ENCODE measurements at regions not wholly inside any gene's neighbourhood (a gene's known extent, or its start where the extent isn't known, plus 50 kb on each side); places are given as distances from the start of the nearest gene placed in this dataset.
A peak's percentile ranks its signal among the peaks of the same experiment; 100 is the strongest.

GRCh38 chr10:44167752-44168151, 217.1 kb downstream of the CXCL12 start:
- H3K36me3 ChIP-seq = no peaks in the 10 kb centered on the region
- intact Hi-C loops (cut with DNase I) = no loop called here
- 49 to 54% (median 50%) methylated on average over 6 of the region's 6 CpGs for WGBS, 4 donors
- DNase-seq (no peak), ATAC-seq (peak; percentile 72 to 81 (median 76))
- peaks cover 0 to 31% (median 7%) of the 10 kb centered on the region in 12 donors for H3K4me1 ChIP-seq
- no peaks in the 10 kb centered on the region for H3K27me3 ChIP-seq
- peak overlapping the region in 8 of 12 donors; percentile 19 to 70 (median 42) for H3K27ac ChIP-seq
- H3K4me3 ChIP-seq = peak overlapping the region in 6 of 12 donors; percentile 1 to 49 (median 34)
- H3K9me3 ChIP-seq = no peaks in the 10 kb centered on the region
- TF ChIP-seq POLR2A (IDR thresholded peaks at IDR 0.05) = no peak
- no peak for TF ChIP-seq CTCF (IDR thresholded peaks at IDR 0.05)

- H3K4me1 ChIP-seq = peaks cover 0 to 25% (median 4%) of the 10 kb centered on the region in 12 donors
- no peaks in the 10 kb centered on the region for H3K36me3 ChIP-seq
- no peak for ATAC-seq
- peak overlapping the region in 5 of 12 donors; percentile 1 to 49 (median 36) for H3K4me3 ChIP-seq
- no peaks in the 10 kb centered on the region for H3K27me3 ChIP-seq
- WGBS, 4 donors = 92 to 100% (median 96%) methylated on average over 1 of the region's 1 CpG
- H3K27ac ChIP-seq = peak overlapping the region in 1 of 12 donors; percentile 70
- intact Hi-C loops (cut with DNase I) = no loop called here
- no peak for TF ChIP-seq CTCF (IDR thresholded peaks at IDR 0.05)
- TF ChIP-seq POLR2A (IDR thresholded peaks at IDR 0.05) = no peak
- DNase-seq = no peak
- H3K9me3 ChIP-seq = no peaks in the 10 kb centered on the region
Observed at GRCh38 chr10:44166441-44166840, 218.5 kb downstream of the CXCL12 start.

GRCh38 chr10:44164251-44164956, 220.5 kb downstream of the CXCL12 start:
- no peaks in the 10 kb centered on the region for H3K27me3 ChIP-seq
- H3K27ac ChIP-seq = peak overlapping the region in 10 of 12 donors; percentile 6 to 69 (median 45)
- H3K9me3 ChIP-seq = no peaks in the 10 kb centered on the region
- TF ChIP-seq CTCF (IDR thresholded peaks at IDR 0.05) (no peak), POLR2A (IDR thresholded peaks at IDR 0.05) (no peak)
- WGBS, 4 donors = 54 to 66% (median 59%) methylated on average over 3 of the region's 3 CpGs
- intact Hi-C loops (cut with DNase I) = no loop called here
- peaks cover 0 to 31% (median 8%) of the 10 kb centered on the region in 12 donors for H3K4me1 ChIP-seq
- ATAC-seq = peak; percentile 67 to 94 (median 88)
- no peak overlapping the region for H3K4me3 ChIP-seq
- H3K36me3 ChIP-seq = no peaks in the 10 kb centered on the region
- DNase-seq = no peak

GRCh38 chr10:44161184-44161583, 223.7 kb downstream of the CXCL12 start:
- Histone ChIP-seq H3K4me1 (peaks cover 0 to 18% (median 5%) of the 10 kb centered on the region in 12 donors), H3K36me3 (no peaks in the 10 kb centered on the region), H3K27ac (peak overlapping the region in 9 of 12 donors; percentile 7 to 53 (median 31)), H3K9me3 (peaks cover 0 to 15% (median 7%) of the 10 kb centered on the region in 12 donors), H3K27me3 (no peaks in the 10 kb centered on the region), H3K4me3 (no peak overlapping the region)
- TF ChIP-seq CTCF (IDR thresholded peaks at IDR 0.05) = no peak
- no peak for TF ChIP-seq POLR2A (IDR thresholded peaks at IDR 0.05)
- ATAC-seq (no peak), DNase-seq (no peak)
- intact Hi-C loops (cut with DNase I) = no loop called here
